ENCODE measurements at regions not wholly inside any gene's neighbourhood (a gene's known extent, or its start where the extent isn't known, plus 50 kb on each side); places are given as distances from the start of the nearest gene placed in this dataset.

DNA sequence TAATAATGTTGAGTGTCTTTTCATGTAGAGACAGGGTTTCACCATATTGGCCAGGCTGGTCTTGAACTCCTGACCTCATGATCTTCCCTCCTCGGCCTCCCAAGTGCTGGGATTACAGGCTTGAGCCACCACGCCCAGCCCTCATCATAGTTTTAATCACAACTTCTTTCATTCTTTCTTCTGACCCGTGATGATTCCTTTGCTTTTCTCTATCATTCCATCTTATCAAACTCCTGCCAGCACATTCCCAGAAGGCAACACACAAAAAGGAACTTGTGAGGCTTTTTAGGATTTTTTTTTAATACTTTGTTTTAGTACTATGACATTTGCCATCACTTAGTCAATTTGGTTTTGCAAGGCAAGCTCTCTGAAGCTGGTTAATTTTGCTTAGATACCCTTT lies 77.5 kb upstream of the MEOX2 start:
- peak overlapping the region in 1 of 3 experiments; percentile 4 for H3K27ac Mint-ChIP-seq
- TF ChIP-seq, protein P1, sequence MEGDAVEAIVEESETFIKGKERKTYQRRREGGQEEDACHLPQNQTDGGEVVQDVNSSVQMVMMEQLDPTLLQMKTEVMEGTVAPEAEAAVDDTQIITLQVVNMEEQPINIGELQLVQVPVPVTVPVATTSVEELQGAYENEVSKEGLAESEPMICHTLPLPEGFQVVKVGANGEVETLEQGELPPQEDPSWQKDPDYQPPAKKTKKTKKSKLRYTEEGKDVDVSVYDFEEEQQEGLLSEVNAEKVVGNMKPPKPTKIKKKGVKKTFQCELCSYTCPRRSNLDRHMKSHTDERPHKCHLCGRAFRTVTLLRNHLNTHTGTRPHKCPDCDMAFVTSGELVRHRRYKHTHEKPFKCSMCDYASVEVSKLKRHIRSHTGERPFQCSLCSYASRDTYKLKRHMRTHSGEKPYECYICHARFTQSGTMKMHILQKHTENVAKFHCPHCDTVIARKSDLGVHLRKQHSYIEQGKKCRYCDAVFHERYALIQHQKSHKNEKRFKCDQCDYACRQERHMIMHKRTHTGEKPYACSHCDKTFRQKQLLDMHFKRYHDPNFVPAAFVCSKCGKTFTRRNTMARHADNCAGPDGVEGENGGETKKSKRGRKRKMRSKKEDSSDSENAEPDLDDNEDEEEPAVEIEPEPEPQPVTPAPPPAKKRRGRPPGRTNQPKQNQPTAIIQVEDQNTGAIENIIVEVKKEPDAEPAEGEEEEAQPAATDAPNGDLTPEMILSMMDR (IDR thresholded peaks at IDR 0.05; ENCODE audit: unreplicated experiment in 3 of 3): no peak
- no peaks in the 10 kb centered on the region for H3K36me3 Mint-ChIP-seq (ENCODE audit: low read depth)
- no peaks in the 10 kb centered on the region for H3K9me3 Mint-ChIP-seq
- H3K4me3 Mint-ChIP-seq: no peak overlapping the region
- H3K4me1 Mint-ChIP-seq: peaks cover 16% of the 10 kb centered on the region
- H3K27me3 Mint-ChIP-seq (ENCODE audit: low read depth): no peaks in the 10 kb centered on the region

DNA sequence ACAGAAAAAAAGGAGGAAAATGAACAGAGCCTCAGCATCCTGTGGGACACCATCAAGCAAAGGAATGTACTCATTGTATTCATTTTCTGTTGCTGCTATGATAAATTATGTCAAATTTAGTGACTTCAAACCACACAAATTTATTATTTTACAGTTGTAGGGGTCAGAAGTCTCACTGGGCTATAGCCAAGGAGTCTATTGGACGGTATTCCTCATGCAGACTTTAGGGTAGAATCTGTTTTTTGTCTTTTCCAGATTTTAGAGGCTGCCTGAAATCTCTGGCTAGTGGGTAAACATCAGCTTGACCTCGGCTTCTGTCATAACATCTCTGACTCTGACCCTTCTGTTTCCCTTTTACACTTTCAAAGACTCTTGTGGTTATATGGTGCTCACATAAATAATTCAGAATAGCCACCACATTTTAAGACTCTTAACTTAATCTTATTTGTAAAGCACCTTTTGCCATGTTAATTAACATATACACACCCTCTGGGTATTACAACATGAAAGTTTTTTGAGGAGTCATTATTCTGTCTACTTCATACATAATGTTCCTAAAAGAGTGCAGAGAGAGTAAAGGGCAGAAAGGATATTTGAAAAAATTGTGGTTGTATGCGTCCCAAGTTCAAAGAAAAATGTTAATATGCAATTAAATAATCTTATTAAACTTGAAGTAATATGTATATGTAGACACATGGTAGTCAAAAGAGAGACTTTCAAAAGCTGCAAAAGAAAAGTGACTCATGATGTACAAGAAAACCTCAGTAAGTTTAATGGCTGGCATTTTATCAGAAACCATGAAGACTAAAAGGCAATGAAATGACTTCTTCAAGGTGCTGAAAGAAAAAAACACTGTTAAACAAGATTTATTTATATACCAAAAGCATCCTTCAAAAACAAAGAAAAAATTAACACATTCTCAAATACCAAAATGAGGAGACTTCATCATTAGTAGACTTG lies 70.8 kb upstream of the MEOX2 start:
- Mint-ChIP-seq H3K27ac (peak overlapping the region; percentile 15 to 79 (median 45)), H3K9me3 (no peaks in the 10 kb centered on the region)
- TF ChIP-seq, protein P1 (IDR thresholded peaks at IDR 0.05; ENCODE audit: unreplicated experiment in 3 of 3): no peak

DNA sequence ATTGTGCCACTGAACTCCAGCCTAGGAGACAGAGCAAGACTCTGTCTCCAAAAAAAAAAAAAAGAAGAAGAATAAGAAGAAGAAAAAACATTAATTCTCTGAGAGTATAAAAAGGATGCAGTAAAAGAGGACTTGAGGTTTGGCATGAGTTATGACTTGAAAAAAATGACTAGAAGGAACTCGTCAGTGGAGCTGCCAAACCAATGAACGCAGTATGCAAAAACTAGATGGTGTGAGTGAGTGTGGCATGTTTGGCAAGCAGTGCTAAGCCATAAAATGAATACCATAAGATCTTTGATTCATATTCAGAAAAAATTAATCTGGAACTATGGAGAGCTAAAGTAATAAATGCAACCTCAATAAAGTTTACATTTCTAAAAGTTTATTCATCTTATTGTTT lies 68.6 kb upstream of the MEOX2 start:
- no peak overlapping the region for H3K27ac Mint-ChIP-seq

More for the DNA sequence above, 70.8 kb upstream of the MEOX2 start:
- no peaks in the 10 kb centered on the region for H3K27me3 Mint-ChIP-seq (ENCODE audit: low read depth)
- no peaks in the 10 kb centered on the region for H3K36me3 Mint-ChIP-seq (ENCODE audit: low read depth)
- H3K4me3 Mint-ChIP-seq: no peak overlapping the region
- H3K4me1 Mint-ChIP-seq: peaks cover 23% of the 10 kb centered on the region

DNA sequence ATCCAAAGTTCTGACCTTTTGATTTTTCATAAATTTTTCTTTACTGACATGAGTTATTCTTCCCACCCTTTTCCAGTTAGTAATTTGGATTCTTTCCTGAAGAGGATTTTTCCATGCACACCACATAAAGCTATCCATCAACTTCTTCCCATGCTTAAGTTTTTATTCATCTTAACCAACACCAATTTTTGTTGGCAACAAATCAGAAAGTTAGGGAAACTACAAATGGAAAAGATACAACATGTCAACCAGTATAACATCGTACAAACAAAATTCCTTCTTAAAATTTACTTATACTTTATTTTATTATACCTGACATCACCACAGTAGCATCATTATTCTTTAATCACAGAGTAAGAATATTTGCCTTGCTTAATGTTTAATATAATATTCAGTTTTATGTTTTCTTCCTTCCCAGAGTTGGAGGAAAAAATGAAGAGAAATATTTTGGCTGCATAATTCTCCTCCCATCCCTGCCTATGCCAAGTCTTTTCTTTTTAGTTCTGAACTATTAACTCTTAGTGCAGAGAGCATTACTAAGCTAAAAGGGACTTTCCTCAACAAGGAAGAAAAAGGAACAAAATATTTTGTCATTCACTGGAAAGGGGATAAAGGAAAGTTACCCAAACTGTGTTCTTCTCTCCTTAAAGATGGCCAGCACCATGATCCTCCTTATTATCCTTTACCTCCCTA lies 67.5 kb upstream of the MEOX2 start:
- H3K27me3 Mint-ChIP-seq (ENCODE audit: low read depth): no peaks in the 10 kb centered on the region
- H3K4me3 Mint-ChIP-seq: no peak overlapping the region

More for the DNA sequence above, 68.6 kb upstream of the MEOX2 start:
- Mint-ChIP-seq H3K27me3 (ENCODE audit: low read depth) (no peaks in the 10 kb centered on the region), H3K4me3 (no peak overlapping the region), H3K4me1 (peaks cover 32% of the 10 kb centered on the region), H3K9me3 (no peaks in the 10 kb centered on the region), H3K36me3 (ENCODE audit: low read depth) (no peaks in the 10 kb centered on the region)
- TF ChIP-seq, protein P1 (IDR thresholded peaks at IDR 0.05; ENCODE audit: unreplicated experiment in 3 of 3): no peak

DNA sequence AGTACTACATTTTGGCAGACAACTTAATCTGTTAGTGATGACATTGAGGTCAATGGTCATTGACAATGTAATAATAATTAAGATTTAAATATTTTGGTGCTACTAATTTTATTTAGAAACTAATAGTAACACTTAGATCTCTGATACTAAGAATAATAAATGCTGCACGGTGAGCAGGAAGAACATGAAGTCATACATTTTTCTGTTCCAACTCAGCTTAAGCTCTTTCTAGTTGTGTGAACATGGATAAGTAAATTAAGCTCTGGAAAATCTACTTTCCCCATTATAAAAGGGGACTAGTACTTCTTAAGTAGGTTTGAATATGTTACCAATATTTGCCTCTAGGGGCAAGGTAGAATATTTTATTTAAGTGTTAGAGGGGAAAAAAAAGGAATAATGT lies 65.9 kb upstream of the MEOX2 start:
- H3K27ac Mint-ChIP-seq: no peak overlapping the region
- no peaks in the 10 kb centered on the region for H3K36me3 Mint-ChIP-seq (ENCODE audit: low read depth)
- H3K4me3 Mint-ChIP-seq: no peak overlapping the region
- peaks cover 34% of the 10 kb centered on the region for H3K4me1 Mint-ChIP-seq
- no peaks in the 10 kb centered on the region for H3K9me3 Mint-ChIP-seq
- TF ChIP-seq, protein P1 (IDR thresholded peaks at IDR 0.05; ENCODE audit: unreplicated experiment in 3 of 3): no peak
- H3K27me3 Mint-ChIP-seq (ENCODE audit: low read depth): no peaks in the 10 kb centered on the region

More for the DNA sequence above, 67.5 kb upstream of the MEOX2 start:
- H3K9me3 Mint-ChIP-seq: no peaks in the 10 kb centered on the region
- peaks cover 32% of the 10 kb centered on the region for H3K4me1 Mint-ChIP-seq
- TF ChIP-seq, protein P1 (IDR thresholded peaks at IDR 0.05; ENCODE audit: unreplicated experiment in 3 of 3): no peak
- peak overlapping the region; percentile 63 to 87 (median 82) for H3K27ac Mint-ChIP-seq
- no peaks in the 10 kb centered on the region for H3K36me3 Mint-ChIP-seq (ENCODE audit: low read depth)

All from nephron (organoid).